HG02588 (cell line): ENCODE measurements at regions not wholly inside any gene's neighbourhood (a gene's known extent, or its start where the extent isn't known, plus 50 kb on each side); places are given as distances from the start of the nearest gene placed in this dataset.

ENCODE experiments used
- ATAC-seq: cut with Tn5 transposase; IDR thresholded peaks from one replicate; pipeline ENCODE4 v1.9.1; 2021; ENCODE audit warnings: mild to moderate bottlenecking, moderate library complexity; ENCODE audit not compliant: unreplicated experiment

DNA sequence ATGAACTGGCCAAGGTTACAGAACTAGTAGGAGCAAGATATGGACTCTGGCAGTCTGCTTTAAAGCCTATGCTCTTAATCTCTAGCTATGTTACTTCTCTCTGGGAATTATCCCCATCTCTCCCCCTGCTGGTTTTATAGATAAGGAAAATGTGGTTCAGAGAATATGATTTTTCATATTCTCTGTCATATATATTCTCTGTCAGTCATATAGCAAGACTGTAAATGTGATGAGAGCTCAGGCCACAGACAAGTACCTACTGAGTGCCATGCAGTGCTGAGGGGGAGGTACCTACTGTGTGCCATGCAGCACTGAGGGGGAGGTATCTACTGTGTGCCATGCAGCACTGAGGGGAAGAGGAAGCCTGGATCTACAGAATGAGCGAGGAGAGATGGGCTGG lies 220.3 kb upstream of the FGGY start:
- ATAC-seq, result no peak

DNA sequence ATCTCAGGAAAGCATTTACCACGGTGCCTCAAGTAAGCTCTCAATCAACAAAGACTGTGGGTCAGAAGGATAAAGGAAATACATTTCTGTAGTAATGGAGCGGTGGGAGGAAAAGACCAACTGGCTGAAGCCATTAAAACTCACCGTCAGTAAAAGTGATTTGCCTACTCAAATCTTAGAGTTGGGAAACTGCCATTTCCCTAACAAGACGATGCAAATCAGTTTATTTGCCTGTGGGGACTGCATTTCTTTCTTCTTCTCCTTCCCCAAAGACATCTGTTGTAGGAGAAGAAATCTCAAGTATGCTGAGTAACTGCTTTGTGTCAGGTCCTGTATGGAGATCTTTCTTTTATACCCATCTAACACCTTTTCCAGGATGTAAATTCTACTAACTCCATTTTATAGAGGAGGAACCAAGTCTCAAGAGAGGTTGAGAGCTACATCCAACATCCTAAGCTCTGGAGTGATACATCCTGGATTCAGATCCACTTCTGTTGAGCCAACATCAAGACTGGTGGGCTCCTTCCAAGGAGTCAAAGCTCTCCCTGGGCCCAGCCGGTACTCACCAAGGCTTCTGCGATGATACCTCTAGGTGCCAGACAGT lies 219.3 kb upstream of the FGGY start:
- ATAC-seq, result no peak

DNA sequence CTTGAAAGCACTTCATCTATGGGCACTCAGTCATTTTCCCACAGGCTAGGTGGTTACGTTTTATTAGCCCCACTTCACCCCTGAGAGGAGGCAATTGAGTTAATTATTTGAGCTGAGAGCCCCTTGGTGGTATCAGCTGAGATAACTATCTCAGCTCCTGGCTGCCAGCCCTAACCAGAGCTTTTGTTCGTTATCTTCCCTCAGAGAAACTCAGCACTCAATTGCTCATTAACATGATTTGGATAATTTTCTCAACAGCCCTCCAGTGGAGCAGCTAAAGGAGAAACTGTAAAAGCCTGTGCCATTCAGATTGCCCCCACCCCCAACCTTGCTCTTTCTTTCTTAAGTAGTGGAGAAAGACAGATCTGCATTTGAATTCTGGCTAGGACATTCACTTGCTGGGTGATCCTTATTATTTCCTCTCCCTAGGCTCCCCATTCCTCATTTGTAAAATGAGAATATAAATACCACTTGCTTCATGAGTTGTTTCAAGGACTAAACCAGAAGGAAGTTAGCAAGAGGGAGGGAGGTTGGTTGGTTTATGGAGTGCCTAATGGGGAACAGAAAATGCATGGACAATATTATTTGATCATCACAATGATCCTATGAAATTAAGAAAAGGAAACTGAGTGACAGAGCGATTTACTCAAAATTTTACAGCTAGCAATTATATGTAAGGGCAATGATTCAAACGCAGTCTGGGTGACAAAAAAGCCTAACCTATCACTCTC lies 218.7 kb upstream of the FGGY start:
- ATAC-seq, result no peak

DNA sequence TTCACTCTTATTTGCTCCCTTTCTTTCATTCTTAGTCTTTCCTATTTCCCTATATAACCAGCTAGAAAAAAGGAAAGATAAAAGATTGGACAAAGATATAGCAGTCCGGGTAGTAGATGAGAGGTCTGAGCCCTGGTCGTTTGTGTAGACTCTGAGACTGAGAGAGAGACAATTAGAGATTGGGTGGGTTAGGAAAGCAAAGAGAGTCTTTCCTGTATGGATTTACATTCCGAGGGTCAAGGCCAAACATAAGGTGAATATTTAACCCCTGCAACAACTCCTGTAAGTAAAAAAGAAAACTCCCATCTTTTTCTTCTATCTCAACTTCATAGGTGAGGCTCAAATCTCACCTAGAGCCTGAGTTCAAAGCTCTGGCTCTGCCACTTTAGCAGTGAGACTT lies 218.0 kb upstream of the FGGY start:
- no peak for ATAC-seq

DNA sequence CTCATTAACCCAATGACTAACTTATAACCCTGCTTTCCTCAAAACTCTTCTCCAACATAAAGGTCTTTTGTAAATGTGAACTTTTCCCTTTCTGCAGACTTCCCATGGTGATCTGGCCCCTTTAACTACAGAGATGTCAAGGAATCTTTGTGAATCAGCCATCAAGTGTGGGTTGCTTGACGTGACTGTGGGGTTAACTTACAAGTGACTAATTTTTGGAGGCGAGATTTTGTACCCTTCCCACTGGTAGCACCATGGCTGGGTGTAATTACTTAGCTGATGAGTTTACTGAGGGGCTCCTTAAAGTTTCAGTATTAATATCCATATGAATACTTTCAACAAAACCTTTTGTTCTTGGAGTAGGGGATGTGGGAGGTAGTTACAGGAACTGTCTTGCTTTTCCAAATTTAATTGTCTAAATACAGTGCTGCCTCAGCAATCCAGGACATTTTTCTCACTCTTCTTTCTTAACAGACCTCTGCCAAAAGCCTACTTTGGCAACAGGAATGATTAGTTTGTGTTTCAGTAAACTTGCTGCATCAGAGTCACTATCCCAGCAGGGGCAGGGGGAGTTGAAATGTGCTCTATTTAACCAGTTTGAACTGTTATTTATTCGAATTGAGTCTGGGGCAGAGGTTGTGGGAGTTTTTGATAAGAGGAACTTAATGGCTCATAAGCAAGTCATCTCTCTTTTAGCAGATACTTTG lies 217.3 kb upstream of the FGGY start:
- no peak for ATAC-seq

DNA sequence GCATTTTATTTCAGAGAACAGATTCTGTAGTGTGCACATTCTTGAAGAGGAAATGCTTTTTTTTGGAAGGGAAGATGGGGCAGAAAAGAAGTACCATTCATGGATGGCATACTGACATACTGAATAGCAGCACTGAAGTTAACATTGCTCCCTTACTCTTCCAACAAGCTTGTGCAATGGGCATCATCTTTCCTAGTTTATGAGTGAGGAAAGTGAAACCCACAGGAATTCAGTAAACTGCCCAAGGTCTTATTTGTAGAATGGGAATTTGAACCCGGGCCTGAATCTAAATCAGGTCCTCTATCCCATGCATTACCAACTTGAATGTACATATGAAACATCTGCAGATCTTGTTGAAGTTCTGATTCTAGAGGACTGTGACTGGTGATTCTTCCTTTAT lies 215.7 kb upstream of the FGGY start:
- ATAC-seq, result no peak

DNA sequence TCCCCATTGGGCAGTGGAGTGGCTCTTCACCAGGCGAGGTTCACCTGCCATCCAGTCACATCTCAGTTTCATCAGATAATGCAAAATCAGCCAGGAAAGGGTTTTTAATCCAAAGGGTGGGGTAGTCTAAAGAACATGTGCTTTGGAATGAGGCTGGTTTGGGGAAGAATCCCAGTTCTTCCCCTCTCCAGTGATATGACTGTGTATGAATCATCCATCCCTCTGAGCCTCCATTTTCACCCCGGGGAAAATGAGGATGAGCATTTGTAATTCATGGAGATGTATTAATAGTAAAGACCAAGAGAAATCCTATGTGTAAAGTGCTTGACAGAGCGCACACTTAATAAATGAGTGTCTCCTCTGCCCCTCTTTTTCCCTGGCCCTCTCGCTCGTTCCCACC lies 215.1 kb upstream of the FGGY start:
- ATAC-seq, result no peak

DNA sequence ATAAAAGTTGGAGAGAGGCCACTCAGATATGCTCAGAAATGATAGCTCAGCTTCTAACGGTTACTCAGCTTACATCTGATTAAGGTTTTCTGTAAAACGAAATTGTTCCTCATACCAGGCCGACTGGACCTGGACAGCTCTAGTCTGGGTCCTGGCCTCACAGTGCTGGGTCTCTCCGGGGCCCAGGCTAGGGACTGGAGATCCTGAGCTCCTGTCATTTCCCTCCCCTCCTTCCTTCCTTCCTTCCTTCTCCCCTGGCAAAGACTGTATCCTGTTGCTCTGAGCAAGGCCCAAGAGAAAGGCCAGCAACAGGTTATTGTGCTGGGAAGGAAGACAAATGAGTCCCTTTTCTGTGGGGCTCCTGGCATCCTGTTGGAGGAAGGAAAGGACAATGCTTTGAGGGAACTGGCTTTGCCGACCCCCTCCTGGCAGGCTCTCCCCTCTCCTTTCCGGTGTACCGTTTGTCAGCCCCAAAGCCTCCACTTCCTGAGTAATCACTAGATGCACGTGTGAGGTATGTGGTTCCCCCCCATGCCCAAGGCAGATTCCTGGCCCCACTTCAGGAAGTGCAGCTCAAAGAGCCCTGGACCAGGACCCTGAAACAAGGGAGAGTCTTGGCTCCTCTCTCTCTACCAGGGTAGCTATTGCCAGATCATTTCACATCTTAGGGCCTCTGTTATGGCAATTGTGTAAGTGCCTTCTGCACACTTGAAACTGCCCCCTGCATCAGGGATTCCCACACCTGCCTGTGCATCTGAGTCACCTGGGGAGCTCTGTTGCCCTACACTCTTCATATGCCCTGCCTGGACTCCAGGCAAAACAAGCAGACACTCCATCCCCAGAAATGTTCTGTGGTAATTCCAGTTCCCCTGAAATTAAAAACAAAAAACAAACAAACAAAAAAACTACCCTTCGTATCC lies 212.7 kb upstream of the FGGY start:
- no peak for ATAC-seq

DNA sequence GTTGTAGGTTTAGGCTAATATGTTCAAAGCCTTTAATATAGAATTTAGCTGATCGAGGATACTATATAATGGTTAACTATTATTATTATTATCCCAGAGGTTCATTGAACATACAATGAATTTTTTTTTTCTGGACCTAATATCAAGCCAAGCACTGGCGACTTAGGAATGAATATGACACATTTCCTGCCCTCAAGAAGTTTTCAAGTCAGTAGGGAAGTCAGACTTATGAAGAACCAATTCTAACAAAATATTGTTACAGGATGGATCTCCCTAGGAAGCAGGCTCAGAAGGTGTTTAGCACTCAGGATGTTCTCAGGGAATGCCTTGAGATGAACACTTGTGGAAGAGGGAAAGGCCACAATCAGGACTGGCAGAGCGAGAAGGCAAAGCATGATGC lies 211.8 kb upstream of the FGGY start:
- no peak for ATAC-seq

DNA sequence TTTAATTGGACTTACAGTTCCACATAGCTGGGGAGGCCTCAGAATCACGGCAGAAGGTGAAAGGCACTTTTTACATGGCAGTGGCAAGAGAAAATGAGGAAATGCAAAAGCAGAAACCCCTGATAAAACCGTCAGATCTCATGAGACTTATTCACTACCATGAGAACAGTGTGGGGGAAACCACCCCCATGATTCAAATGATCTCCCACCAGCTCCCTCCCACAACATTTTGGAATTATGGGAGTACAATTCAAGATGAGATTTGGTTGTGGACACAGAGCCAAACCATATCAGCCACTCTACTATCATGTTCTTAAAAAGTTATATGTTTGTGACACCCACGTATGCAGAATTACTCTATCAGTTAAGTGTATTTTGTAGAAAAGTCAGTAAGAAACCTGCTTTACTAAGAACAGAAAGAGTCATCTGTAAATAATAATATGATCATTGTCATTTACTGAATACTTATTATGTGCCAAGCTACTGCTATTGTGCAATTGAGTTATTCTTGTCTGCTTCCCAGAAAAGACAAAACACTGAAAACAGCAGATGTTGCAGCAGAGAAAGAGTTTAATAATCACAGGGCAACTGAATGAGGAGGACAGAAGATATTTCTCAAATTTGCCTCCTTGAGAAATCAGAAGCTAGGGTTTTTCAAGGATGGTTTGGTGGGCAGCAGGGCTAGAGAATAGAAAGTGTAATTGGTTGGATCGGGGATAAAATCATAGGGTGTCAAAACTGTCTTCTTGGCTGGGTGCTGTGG lies 207.7 kb upstream of the FGGY start:
- no peak for ATAC-seq

DNA sequence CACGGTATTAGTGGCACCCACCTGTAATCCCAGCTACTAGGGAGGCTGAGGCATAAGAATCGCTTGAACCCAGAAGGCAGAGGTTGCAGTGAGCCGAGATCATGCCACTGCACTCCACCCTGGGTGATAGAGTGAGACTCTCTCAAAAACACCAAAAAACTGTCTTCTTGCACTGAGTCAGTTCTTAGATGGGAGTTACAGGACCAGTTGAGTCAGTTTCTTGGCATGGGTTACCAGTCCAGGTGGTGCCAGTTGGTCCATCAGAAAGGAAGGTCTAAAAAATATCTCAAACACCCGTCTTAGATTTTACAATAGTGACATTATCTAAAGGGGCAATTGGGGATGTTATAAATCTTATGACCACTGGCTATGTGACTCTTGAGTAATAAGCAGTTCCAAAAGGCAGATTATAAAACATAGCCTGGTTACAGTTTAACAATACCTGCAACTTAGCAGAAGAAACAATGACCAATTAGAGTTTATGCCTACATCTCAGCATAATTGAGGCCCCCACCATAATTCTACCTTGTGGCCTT lies 206.9 kb upstream of the FGGY start:
- no peak for ATAC-seq

DNA sequence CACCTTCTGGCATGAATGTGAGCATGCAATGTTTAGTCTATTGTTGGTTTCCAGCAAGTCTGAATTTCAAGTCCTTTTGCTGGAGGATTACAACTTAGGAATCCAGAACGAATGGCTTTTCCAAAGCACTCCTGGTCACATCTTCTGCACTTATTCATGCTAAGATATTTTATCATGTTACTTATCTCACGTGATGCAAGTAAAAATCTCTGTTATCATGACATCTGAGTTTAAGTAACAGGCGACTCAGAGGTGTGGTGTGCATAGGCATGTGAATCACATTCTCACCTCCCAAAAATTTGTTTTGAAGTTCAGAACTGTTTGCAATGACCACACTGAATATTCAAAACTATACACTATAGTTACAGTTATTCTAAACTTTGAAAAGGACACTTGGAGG lies 204.8 kb upstream of the FGGY start:
- ATAC-seq, result no peak

DNA sequence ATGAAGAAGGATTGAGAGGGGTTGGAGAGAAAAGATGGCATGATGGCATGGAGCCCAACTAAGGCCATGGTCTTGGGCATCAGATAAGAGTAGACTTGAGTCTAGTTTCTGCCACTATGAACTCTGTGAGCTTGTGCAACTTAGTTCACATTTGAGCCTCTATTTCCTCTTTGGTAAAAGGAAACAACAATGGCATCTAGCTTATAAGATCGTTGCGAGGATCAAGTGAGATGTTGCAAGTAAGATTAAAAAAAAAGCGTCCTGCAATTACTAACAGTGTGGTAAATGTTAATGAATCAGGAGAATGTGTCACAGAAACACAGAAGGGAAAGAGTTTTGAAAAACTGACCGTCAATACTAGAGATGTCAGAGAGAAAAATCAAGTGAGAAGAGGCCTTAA lies 202.9 kb upstream of the FGGY start:
- ATAC-seq, result no peak

DNA sequence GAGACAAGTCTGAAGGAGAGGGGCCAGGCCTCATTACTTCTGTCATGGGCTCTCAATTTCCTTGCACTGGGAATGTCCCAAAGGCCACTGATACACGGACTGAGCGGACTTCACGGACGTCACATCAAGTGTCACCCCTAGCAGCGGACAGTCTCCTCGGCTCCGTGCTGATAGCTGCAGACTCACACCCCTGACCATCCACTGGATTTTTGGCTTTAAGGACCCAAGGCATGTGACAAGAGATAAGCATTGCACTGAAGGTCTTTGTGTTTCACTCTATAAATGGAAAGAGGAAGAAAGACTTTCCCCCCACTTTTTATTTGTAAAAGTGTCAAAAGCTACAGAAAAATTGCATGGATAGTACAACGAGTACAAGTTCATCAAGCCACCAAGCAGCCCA lies 200.4 kb upstream of the FGGY start:
- ATAC-seq, result no peak

DNA sequence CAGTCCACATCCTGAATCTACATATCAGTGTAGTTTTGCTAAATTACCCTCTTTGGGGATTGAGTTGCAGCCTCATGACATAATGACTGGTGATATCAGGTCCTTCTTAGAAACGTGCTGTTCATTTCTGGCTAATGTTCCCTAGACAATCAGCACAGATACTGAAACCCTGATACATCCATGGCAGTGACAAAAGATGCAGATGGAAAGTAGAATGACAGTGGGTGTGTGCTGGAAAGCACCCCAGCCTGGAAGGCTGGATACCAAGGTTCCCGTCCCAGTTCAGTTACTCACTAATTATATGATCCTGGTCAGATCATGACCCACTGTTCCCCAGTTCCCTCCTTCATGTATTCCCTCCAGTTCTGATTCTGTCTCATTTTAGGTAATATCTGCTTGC lies 198.2 kb upstream of the FGGY start:
- ATAC-seq, result no peak

DNA sequence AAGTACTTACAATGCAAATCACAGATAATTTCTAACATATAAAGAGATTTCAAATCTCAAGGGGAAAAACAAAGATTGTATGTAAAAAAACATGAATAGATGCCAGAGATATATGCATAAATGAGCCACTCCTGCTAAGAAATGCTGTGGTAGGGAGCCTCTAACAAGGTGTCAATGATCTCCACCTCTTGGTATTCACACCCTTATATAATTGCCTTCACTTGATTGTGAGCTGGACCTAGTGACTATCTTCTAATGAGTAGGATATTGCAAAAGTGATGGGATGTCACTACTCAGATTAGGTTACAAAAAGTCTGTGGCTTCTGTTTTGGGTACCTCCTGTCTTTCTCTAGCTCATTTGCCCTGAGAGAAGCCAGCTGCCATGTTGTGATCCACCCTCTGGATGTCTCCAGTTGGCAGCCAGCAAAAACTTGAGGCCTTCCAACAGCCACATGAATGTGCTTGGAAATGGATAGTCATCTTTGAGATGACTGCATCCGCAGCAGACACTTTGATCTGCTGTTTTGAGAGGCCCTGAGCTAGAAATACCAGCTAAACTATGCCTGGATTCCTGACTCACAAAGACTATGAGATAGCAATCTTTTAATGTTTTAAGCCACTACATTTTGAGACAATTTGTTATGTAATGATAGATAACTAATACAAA lies 196.1 kb upstream of the FGGY start:
- no peak for ATAC-seq

DNA sequence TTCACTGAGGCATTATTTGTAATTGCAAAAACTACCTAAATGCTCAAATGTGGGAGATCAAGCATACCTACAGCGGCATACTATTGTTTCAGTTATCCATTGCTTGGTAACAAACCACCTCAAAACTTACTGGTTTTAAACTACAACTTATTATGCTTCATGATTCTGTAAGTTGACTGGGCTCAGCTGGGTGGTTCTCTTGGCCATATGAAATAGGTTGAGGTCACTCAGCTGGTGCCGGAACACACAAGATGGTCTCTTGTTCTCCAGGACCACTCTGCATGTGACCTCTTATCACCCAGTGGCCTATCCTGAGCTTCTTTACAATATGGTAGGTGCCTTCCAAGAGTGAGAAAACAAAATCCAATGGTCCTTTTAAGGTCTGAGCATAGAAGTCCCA lies 195.4 kb upstream of the FGGY start:
- no peak for ATAC-seq

DNA sequence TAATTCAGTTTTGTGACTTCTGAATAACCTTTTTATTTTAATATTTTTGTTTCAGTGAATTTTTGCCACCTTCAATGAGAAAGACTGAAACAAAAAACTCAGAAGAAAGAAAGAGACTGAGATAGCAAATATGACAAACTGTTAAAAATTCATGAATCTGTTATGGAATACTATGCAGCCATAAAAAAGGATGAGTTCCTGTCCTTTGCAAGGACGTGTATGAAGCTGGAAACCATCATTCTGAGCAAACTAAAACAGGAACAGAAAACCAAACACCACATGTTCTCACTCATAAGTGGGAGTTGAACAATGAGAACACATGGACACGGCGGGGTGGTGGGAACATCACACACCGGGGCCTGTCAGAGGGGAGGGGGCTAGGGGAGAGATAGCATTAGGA lies 193.4 kb upstream of the FGGY start:
- ATAC-seq, result no peak

DNA sequence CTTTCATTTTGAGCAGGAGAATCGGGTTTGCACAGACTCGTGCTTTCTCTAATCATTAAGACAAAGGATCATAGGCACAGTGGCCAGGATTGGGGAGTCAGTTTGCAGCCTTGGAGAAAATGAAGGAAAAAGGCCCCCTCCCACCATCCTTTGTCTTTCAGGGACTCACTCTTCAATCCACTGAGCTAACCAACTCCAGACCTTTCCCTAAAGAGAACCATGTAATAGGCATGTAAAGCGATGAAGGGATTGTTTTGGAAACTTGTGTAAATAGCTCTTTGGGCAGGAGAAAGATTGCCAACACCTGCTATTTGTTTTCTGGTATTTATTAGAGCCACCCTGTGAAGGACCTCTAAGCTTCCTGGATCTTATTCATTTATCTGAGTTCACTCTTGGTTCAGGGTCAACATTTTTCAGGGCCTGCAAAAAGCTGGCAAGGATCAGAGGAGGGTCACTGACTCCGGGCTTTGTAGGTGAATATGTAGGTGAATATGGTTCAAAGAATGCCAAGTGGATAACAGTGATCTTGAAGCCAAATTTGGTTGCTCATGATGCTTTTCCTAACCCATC lies 192.6 kb upstream of the FGGY start:
- ATAC-seq, result no peak
